Choroid plexus epithelial cell (primary cell): ENCODE measurements at regions not wholly inside any gene's neighbourhood (a gene's known extent, or its start where the extent isn't known, plus 50 kb on each side); places are given as distances from the start of the nearest gene placed in this dataset.
"Not testable (repeated sequence)": the region's sequence is repeated elsewhere in the genome, so short reads cannot be mapped to it uniquely, and the experiment has no call there.

Experiments
- DNase-seq: peaks from one replicate; pipeline ENCODE4 v3.0.0-alpha.2; 2010; ENCODE audit warnings: low read depth
- H3K4me3 ChIP-seq: 2 replicates; pipeline ENCODE4 v1.5.1; 2011; ENCODE audit warnings: low read depth, mild to moderate bottlenecking, control low read depth, low read length, moderate library complexity
- CTCF ChIP-seq: conservative IDR thresholded peaks from 2 replicates; pipeline ENCODE4 v1.5.1; 2011; ENCODE audit warnings: low read depth, mild to moderate bottlenecking, control low read depth, inconsistent platforms, low read length, moderate library complexity

GRCh38 chr5:154653418-154653763 lies 101.8 kb upstream of the LARP1 start:
- DNase-seq = no peak
- TF ChIP-seq CTCF = no peak
- H3K4me3 ChIP-seq = no peak overlapping the region

- TF ChIP-seq CTCF = peak; percentile 42
- H3K4me3 ChIP-seq = no peak overlapping the region
- DNase-seq = peak; percentile 38
These were observed 102.3 kb upstream of the LARP1 start for GRCh38 chr5:154652746-154653417.

- DNase-seq, H3K4me3 ChIP-seq: not testable (repeated sequence)
These were observed 103.4 kb upstream of the LARP1 start for GRCh38 chr5:154651795-154652194.

GRCh38 chr5:154648706-154649105 lies 106.5 kb upstream of the LARP1 start:
- no peak overlapping the region for H3K4me3 ChIP-seq
- peak; percentile 5 for DNase-seq
- no peak for TF ChIP-seq CTCF

- TF ChIP-seq CTCF = no peak
These were observed 106.9 kb upstream of the LARP1 start for GRCh38 chr5:154648229-154648628.

GRCh38 chr5:154647761-154648145 lies 107.4 kb upstream of the LARP1 start:
- DNase-seq = peak; percentile 10
- H3K4me3 ChIP-seq = peak overlapping the region; percentile 51
- no peak for TF ChIP-seq CTCF

More at GRCh38 chr5:154648229-154648628, 106.9 kb upstream of the LARP1 start:
- no peak overlapping the region for H3K4me3 ChIP-seq
- DNase-seq = no peak

- peak; percentile 51 for DNase-seq
- TF ChIP-seq CTCF = no peak
- peak overlapping the region; percentile 51 for H3K4me3 ChIP-seq
These were observed 107.9 kb upstream of the LARP1 start for GRCh38 chr5:154647114-154647760.
